Fibroblast of pulmonary artery (primary cell): ENCODE measurements at regions not wholly inside any gene's neighbourhood (a gene's known extent, or its start where the extent isn't known, plus 50 kb on each side); places are given as distances from the start of the nearest gene placed in this dataset.

Experiments
- DNase-seq: peaks from one replicate; pipeline ENCODE4 v3.0.0-alpha.2; 2010; ENCODE audit warnings: low read depth
- H3K4me3 ChIP-seq: replicated peaks from 2 replicates; pipeline ENCODE4 v1.5.1; 2011; ENCODE audit warnings: low read depth, mild to moderate bottlenecking, control low read depth, low read length, moderate library complexity
- CTCF ChIP-seq: IDR thresholded peaks from 2 replicates; pipeline ENCODE4 v1.5.1; 2011; ENCODE audit warnings: mild to moderate bottlenecking, control low read depth, low read length, inconsistent platforms; ENCODE audit errors: missing control alignments

GRCh38 chr3:135503760-135504686 lies 461.5 kb upstream of the PPP2R3A start:
- H3K4me3 ChIP-seq = no peak overlapping the region
- TF ChIP-seq CTCF = peak; percentile 51
- DNase-seq = peak; percentile 52

GRCh38 chr3:135513106-135514059 lies 452.1 kb upstream of the PPP2R3A start:
- peak; percentile 6 for DNase-seq
- no peak overlapping the region for H3K4me3 ChIP-seq
- no peak for TF ChIP-seq CTCF

- DNase-seq = no peak
- TF ChIP-seq CTCF = no peak
- no peak overlapping the region for H3K4me3 ChIP-seq
Measured at GRCh38 chr3:135514060-135514448, 451.5 kb upstream of the PPP2R3A start.

- no peak for TF ChIP-seq CTCF
- H3K4me3 ChIP-seq = no peak overlapping the region
- DNase-seq = no peak
Measured at GRCh38 chr3:135516143-135516542, 449.4 kb upstream of the PPP2R3A start.

- H3K4me3 ChIP-seq = no peak overlapping the region
- TF ChIP-seq CTCF = no peak
Measured at GRCh38 chr3:135528413-135529015, 437.0 kb upstream of the PPP2R3A start.

GRCh38 chr3:135532021-135532420 lies 433.5 kb upstream of the PPP2R3A start:
- H3K4me3 ChIP-seq = no peak overlapping the region
- no peak for DNase-seq
- TF ChIP-seq CTCF = no peak

More at GRCh38 chr3:135528413-135529015, 437.0 kb upstream of the PPP2R3A start:
- DNase-seq = no peak
